ENCODE measurements at regions not wholly inside any gene's neighbourhood (a gene's known extent, or its start where the extent isn't known, plus 50 kb on each side); places are given as distances from the start of the nearest gene placed in this dataset.

DNA sequence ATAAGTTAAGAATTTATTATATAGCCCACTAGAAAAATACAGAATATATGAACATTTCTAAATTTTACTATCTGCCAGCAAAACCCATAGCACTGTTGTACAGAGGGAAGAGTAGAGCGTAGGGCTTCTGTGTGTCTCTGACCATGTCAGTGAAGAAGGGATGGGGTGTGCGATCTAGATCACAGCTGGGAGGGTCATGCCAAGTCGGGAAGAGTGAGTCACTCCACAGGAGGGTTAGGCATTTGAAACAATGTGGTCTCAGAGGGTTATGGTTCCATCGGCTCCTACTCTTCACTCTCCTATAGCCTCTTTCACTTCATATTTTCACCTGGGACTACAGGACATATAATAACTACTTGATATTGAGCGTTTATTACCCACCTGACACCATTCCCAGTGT, 185.1 kb upstream of the DDHD1 start:
- H3T11ph ChIP-seq (ENCODE audit: low read length), result no peak overlapping the region
- H3K4me2 ChIP-seq (ENCODE audit: insufficient read depth, insufficient read length, low read length), result no peak overlapping the region

More for the DNA sequence above, 185.1 kb upstream of the DDHD1 start:
- Histone ChIP-seq H3K27me3 (ENCODE audit: insufficient read depth, low read length) (no peaks in the 10 kb centered on the region), H3K14ac (ENCODE audit: insufficient read depth, low read length) (no peak overlapping the region), H4K5ac (ENCODE audit: insufficient read length, low read depth, low read length) (no peak overlapping the region), H4K91ac (ENCODE audit: insufficient read length, low read depth, low read length) (no peak overlapping the region), H3K9ac (ENCODE audit: extremely low read depth, insufficient read length, low read length) (no peak overlapping the region), H3K23me2 (ENCODE audit: insufficient read length, low read depth, low read length, poor library complexity, severe bottlenecking) (no peaks in the 10 kb centered on the region), H3K79me2 (ENCODE audit: insufficient read depth, low read length) (no peaks in the 10 kb centered on the region), H2BK120ac (ENCODE audit: low read depth, low read length, poor library complexity, severe bottlenecking) (no peak overlapping the region), H3K4me1 (ENCODE audit: insufficient read depth, low read length) (0 out of 2 replicates have a peak, but pooled peaks cover 2% of the 10 kb centered on the region), H4K8ac (replicated peaks; ENCODE audit: insufficient read length, low read depth, low read length) (no peak overlapping the region), H3K23ac (ENCODE audit: insufficient read length, low read depth, low read length) (no peak overlapping the region), H2AFZ (ENCODE audit: low read length) (no peak overlapping the region), H3K27ac (ENCODE audit: insufficient read length, low read depth, low read length) (no peak overlapping the region), H4K20me1 (ENCODE audit: control insufficient read depth, insufficient read depth, insufficient read length) (no peaks in the 10 kb centered on the region), H3K18ac (ENCODE audit: insufficient read length, low read depth, low read length) (no peak overlapping the region), H2BK5ac (ENCODE audit: insufficient read length, low read length) (no peak overlapping the region), H2BK20ac (ENCODE audit: low read depth, low read length, poor library complexity, severe bottlenecking) (no peak overlapping the region), H2BK12ac (ENCODE audit: insufficient read length, low read depth, low read length) (no peak overlapping the region), H3K4ac (ENCODE audit: low read depth, low read length) (no peak overlapping the region), H3K56ac (ENCODE audit: insufficient read length, low read depth, low read length) (no peak overlapping the region), H3K9me3 (ENCODE audit: control insufficient read depth, low read depth, low read length) (no peaks in the 10 kb centered on the region), H3K79me1 (ENCODE audit: insufficient read depth, low read depth, low read length, poor library complexity, severe bottlenecking) (no peaks in the 10 kb centered on the region), H2AK5ac (ENCODE audit: insufficient read length, low read length) (no peak overlapping the region), H2BK15ac (ENCODE audit: low read depth, low read length) (no peak overlapping the region)
- DNase-seq, result no peak
- Mint-ChIP-seq H3K9me3 (no peaks in the 10 kb centered on the region), H3K4me1 (peaks cover 24 to 33% of the 10 kb centered on the region in 2 experiments), H3K27ac (no peak overlapping the region), H3K36me3 (ENCODE audit: insufficient read depth in 1 of 3, low read depth in 3 of 3) (no peaks in the 10 kb centered on the region; a peak in 1 of 7 replicates), H3K4me3 (no peak overlapping the region), H3K27me3 (ENCODE audit: low read depth) (no peaks in the 10 kb centered on the region)
- TF ChIP-seq, protein P1, sequence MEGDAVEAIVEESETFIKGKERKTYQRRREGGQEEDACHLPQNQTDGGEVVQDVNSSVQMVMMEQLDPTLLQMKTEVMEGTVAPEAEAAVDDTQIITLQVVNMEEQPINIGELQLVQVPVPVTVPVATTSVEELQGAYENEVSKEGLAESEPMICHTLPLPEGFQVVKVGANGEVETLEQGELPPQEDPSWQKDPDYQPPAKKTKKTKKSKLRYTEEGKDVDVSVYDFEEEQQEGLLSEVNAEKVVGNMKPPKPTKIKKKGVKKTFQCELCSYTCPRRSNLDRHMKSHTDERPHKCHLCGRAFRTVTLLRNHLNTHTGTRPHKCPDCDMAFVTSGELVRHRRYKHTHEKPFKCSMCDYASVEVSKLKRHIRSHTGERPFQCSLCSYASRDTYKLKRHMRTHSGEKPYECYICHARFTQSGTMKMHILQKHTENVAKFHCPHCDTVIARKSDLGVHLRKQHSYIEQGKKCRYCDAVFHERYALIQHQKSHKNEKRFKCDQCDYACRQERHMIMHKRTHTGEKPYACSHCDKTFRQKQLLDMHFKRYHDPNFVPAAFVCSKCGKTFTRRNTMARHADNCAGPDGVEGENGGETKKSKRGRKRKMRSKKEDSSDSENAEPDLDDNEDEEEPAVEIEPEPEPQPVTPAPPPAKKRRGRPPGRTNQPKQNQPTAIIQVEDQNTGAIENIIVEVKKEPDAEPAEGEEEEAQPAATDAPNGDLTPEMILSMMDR (conservative IDR thresholded peaks at IDR 0.05), result no peak
- no CpG with 5 or more reads among the region's 5 CpGs for WGBS (ENCODE audit: extremely low coverage, insufficient read length, low lambda C conversion rate)
